ENCODE measurements at regions not wholly inside any gene's neighbourhood (a gene's known extent, or its start where the extent isn't known, plus 50 kb on each side); places are given as distances from the start of the nearest gene placed in this dataset.

GRCh38 chr4:62410371-62411003 is 1210.4 kb downstream of the ADGRL3 start (continued):
- TF ChIP-seq NANOG (IDR thresholded peaks at IDR 0.05; ENCODE audit: borderline replicate concordance): no peak
- TF ChIP-seq STAT1 (IDR thresholded peaks at IDR 0.05; ENCODE audit: unreplicated experiment): no peak
- no peak for TF ChIP-seq EZH2phosphoT487 (IDR thresholded peaks at IDR 0.05; ENCODE audit: unreplicated experiment)
- TF ChIP-seq ZNF114 (CRISPR knock-in tag; IDR thresholded peaks at IDR 0.05): no peak
- no peak for TF ChIP-seq POLR2AphosphoS5 (IDR thresholded peaks at IDR 0.05; ENCODE audit: low read depth)

- Mint-ChIP-seq H3K4me3 (no peak overlapping the region), H3K27ac (no peak overlapping the region), H3K27me3 (ENCODE audit: insufficient read depth, low read depth, poor library complexity) (peaks cover 5% of the 10 kb centered on the region), H3K9me3 (no peaks in the 10 kb centered on the region), H3K4me1 (no peaks in the 10 kb centered on the region), H3K36me3 (ENCODE audit: low read depth) (no peaks in the 10 kb centered on the region)
- no peak for ATAC-seq
- H3F3A ChIP-seq (replicated peaks; ENCODE audit: low read depth): no peaks in the 10 kb centered on the region
- no peak overlapping the region for H3K4me3 ChIP-seq
- no peak overlapping the region for H3K27ac ChIP-seq (ENCODE audit: low read depth)
- no peak overlapping the region for H3K4me2 ChIP-seq
- DNase-seq (ENCODE audit: low spot score): no peak
- no peak overlapping the region for H2AFZ ChIP-seq
- H4K20me1 ChIP-seq (replicated peaks; ENCODE audit: insufficient read depth): no peaks in the 10 kb centered on the region
- H3K79me2 ChIP-seq (replicated peaks; ENCODE audit: insufficient read depth): no peaks in the 10 kb centered on the region
- TF ChIP-seq CTCF (conservative IDR thresholded peaks at IDR 0.05; ENCODE audit: low read depth in 2 of 2) (peak in 1 of 2 experiments; percentile 41; a peak in 3 of 4 replicates), EZH2phosphoT487 (IDR thresholded peaks at IDR 0.05; ENCODE audit: unreplicated experiment) (no peak)
- no peaks in the 10 kb centered on the region for H3K36me3 ChIP-seq (ENCODE audit: insufficient read depth)
- H3K27me3 ChIP-seq (ENCODE audit: insufficient read depth): no peaks in the 10 kb centered on the region
- H3K9me2 ChIP-seq (ENCODE audit: insufficient read depth): peaks cover 3% of the 10 kb centered on the region; the same call in 1 of the 2 replicates
- H3K4me1 ChIP-seq (ENCODE audit: insufficient read depth): no peaks in the 10 kb centered on the region
These were observed 1208.3 kb downstream of the ADGRL3 start for GRCh38 chr4:62408454-62408853.

GRCh38 chr4:62407534-62407933 is 1207.4 kb downstream of the ADGRL3 start:
- Histone ChIP-seq H3K27me3 (ENCODE audit: insufficient read depth) (no peaks in the 10 kb centered on the region), H3K4me1 (ENCODE audit: insufficient read depth) (no peaks in the 10 kb centered on the region), H4K20me1 (replicated peaks; ENCODE audit: insufficient read depth) (no peaks in the 10 kb centered on the region), H3K4me2 (no peak overlapping the region), H3K9me2 (ENCODE audit: insufficient read depth) (peaks cover 3% of the 10 kb centered on the region; the same call in 1 of the 2 replicates), H2AFZ (no peak overlapping the region; the same call in 1 of the 2 replicates), H3K79me2 (replicated peaks; ENCODE audit: insufficient read depth) (no peaks in the 10 kb centered on the region), H3F3A (replicated peaks; ENCODE audit: low read depth) (no peaks in the 10 kb centered on the region), H3K27ac (ENCODE audit: low read depth) (no peak overlapping the region), H3K4me3 (no peak overlapping the region), H3K36me3 (ENCODE audit: insufficient read depth) (no peaks in the 10 kb centered on the region)
- Mint-ChIP-seq H3K4me1 (no peaks in the 10 kb centered on the region), H3K27ac (no peak overlapping the region), H3K27me3 (ENCODE audit: insufficient read depth, low read depth, poor library complexity) (peaks cover 5% of the 10 kb centered on the region), H3K4me3 (no peak overlapping the region), H3K9me3 (no peaks in the 10 kb centered on the region), H3K36me3 (ENCODE audit: low read depth) (no peaks in the 10 kb centered on the region)
- no peak for ATAC-seq
- no peak for DNase-seq (ENCODE audit: low spot score)
- no peak for TF ChIP-seq POLR2AphosphoS5 (IDR thresholded peaks at IDR 0.05; ENCODE audit: low read depth)
- no peak for TF ChIP-seq EZH2 (IDR thresholded peaks at IDR 0.05; ENCODE audit: low read depth, unreplicated experiment)
- TF ChIP-seq REST (IDR thresholded peaks at IDR 0.05; ENCODE audit: unreplicated experiment): no peak
